ENCODE measurements at regions not wholly inside any gene's neighbourhood (a gene's known extent, or its start where the extent isn't known, plus 50 kb on each side); places are given as distances from the start of the nearest gene placed in this dataset.

DNA sequence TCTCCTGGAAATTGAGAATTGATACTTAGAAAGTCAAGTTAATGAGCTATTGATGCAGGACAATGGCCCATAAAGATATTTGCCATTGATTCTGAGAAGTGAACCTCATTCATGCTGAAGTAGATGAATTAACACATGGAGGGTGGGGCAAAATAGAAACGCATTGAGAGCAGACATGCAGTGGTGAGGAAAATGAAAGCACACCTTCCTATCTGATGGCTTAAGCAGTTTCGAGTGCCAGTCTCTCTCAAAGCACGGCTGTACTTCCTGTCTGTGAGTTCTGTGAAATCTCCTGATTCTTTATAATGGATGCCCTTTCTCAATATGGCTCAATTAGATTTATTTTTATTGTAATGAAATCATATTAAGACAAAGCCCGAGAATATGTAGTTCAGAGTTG, 247.0 kb downstream of the TMX3 start:
- ChIA-PET CTCF (no interaction called here), POLR2A (no interaction called here)
- DNase-seq (ENCODE audit: extremely low spot score): no peak
- no peak for TF ChIP-seq CTCF (IDR thresholded peaks at IDR 0.05; ENCODE audit: control extremely low read depth, extremely low read depth, low read depth, missing control alignments)

DNA sequence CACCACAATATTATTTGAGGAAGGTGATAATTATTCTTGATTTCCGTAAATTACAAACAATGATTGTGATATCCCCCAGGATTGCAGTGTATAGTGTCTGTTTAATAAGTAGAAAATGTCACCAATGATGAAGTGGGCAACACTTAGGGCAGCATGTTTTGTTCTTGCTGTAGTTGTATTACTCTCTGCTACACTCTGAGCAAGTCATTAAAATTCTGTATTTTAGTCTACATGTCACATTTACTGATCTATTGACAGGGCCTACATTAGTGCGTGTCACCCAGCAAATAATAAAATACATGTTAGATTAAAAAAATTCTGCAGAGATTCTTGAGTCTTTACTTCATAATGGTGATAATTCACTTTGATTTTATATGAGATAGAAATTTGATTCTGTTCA, 247.6 kb downstream of the TMX3 start:
- CTCF ChIA-PET: no interaction called here
- no peak for TF ChIP-seq CTCF (IDR thresholded peaks at IDR 0.05; ENCODE audit: control extremely low read depth, extremely low read depth, low read depth, missing control alignments)
- no peak for DNase-seq (ENCODE audit: extremely low spot score)
- POLR2A ChIA-PET: no interaction called here

DNA sequence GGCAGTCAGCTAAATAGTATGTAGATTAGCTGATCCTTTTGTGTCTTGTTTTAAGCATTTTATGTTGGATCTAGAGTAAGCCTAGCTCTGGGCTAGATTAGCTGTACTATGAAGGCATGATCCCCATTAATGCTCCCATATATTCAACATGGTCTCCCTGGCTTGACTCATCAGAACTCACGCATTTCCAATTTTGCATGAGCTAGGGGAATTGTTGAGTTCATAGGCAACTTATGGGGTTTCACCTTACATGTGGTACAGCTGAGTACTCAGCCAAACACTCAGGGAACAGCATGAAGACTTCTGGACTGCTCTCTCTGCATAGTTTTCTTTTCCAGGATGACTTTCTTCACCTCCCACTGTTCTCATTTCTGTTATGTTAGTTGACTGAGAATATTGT, 248.2 kb downstream of the TMX3 start:
- CTCF ChIA-PET: no interaction called here

DNA sequence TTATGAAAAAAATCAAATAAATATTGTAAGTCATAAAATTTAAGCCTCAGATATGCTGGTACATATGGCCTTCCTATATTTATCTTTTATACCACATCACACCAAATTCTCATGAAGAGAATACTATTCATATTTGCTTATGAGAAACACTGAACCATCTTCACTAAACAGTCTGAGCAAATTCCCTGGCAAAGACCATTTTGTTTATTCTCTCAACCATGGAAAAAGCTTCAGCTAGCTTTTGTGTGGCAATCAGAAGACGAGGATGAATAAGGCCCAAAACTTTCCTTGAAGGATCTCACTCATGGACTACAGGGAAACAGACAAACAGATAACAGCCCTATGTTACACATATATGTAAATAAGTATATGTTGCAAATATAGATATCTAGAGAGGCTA, 252.1 kb downstream of the TMX3 start:
- no peak for TF ChIP-seq CTCF (IDR thresholded peaks at IDR 0.05; ENCODE audit: control extremely low read depth, extremely low read depth, low read depth, missing control alignments)
- no peak for DNase-seq (ENCODE audit: extremely low spot score)
- ChIA-PET CTCF (no interaction called here), POLR2A (no interaction called here)

More for the DNA sequence above, 248.2 kb downstream of the TMX3 start:
- DNase-seq (ENCODE audit: extremely low spot score): no peak
- POLR2A ChIA-PET: no interaction called here
- TF ChIP-seq CTCF (IDR thresholded peaks at IDR 0.05; ENCODE audit: control extremely low read depth, extremely low read depth, low read depth, missing control alignments): no peak

- DNase-seq (ENCODE audit: extremely low spot score): no peak
- ChIA-PET CTCF (no interaction called here), POLR2A (no interaction called here)
- no peak for TF ChIP-seq CTCF (IDR thresholded peaks at IDR 0.05; ENCODE audit: control extremely low read depth, extremely low read depth, low read depth, missing control alignments)
Observed at GRCh38 chr18:68462148-68462547, 252.8 kb downstream of the TMX3 start.

GRCh38 chr18:68461481-68462018, 253.4 kb downstream of the TMX3 start:
- ChIA-PET CTCF (no interaction called here), POLR2A (no interaction called here)
- TF ChIP-seq CTCF (IDR thresholded peaks at IDR 0.05; ENCODE audit: control extremely low read depth, extremely low read depth, low read depth, missing control alignments): no peak
- no peak for DNase-seq (ENCODE audit: extremely low spot score)

DNA sequence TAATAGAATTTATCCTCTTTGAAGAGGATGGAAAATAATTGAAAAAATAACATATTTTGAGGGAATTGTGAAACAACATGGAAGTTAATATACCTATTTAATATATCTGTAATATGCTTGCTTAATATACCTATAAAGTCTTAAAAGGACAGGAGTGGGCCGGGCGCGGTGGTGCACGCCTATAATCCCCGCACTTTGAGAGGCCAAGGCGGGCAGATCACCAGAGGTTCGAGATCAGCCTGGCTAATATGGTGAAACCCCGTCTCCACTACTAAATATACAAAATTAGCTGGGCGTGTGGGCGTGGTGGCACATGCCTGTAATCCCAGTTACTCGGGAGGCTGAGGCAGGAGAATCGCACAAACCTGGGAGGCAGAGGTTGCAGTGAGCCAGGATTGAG, 254.9 kb downstream of the TMX3 start:
- CTCF ChIA-PET: no interaction called here
- POLR2A ChIA-PET: no interaction called here
- no peak for DNase-seq (ENCODE audit: extremely low spot score)
- no peak for TF ChIP-seq CTCF (IDR thresholded peaks at IDR 0.05; ENCODE audit: control extremely low read depth, extremely low read depth, low read depth, missing control alignments)
